Neuronal stem cell (in vitro differentiated cells): ENCODE measurements at regions not wholly inside any gene's neighbourhood (a gene's known extent, or its start where the extent isn't known, plus 50 kb on each side); places are given as distances from the start of the nearest gene placed in this dataset.

ENCODE experiments used
- DNase-seq: peaks from one replicate; pipeline ENCODE4 v3.0.0-alpha.2; 2013; ENCODE audit warnings: low spot score
- H2AFZ ChIP-seq: one replicate; pipeline ENCODE4 v1.6.1; 2013; ENCODE audit warnings: mild to moderate bottlenecking, low read length, inconsistent platforms
- H2AK5ac ChIP-seq: 2 replicates; pipeline ENCODE4 v1.6.1; 2013; ENCODE audit warnings: low read depth, mild to moderate bottlenecking, inconsistent platforms, low read length, moderate library complexity, mixed read lengths
- H2BK120ac ChIP-seq: 2 replicates; pipeline ENCODE4 v1.6.1; 2013; ENCODE audit warnings: low read depth, mild to moderate bottlenecking, inconsistent platforms, low read length, moderate library complexity, mixed read lengths
- H2BK12ac ChIP-seq: one replicate; pipeline ENCODE4 v1.6.1; 2013; ENCODE audit warnings: low read length, inconsistent platforms
- H2BK15ac ChIP-seq: 2 replicates; pipeline ENCODE4 v1.6.1; 2013; ENCODE audit warnings: mild to moderate bottlenecking, low read length, inconsistent platforms, mixed read lengths
- H2BK5ac ChIP-seq: one replicate; pipeline ENCODE4 v1.6.1; 2013; ENCODE audit warnings: inconsistent platforms, mild to moderate bottlenecking, low read length, moderate library complexity
- H3K14ac ChIP-seq: one replicate; pipeline ENCODE4 v1.6.1; 2013; ENCODE audit warnings: low read length, inconsistent platforms
- H3K18ac ChIP-seq: 2 replicates; pipeline ENCODE4 v1.6.1; 2013; ENCODE audit warnings: low read length, inconsistent platforms
- H3K23ac ChIP-seq: 2 replicates; pipeline ENCODE4 v1.6.1; 2013; ENCODE audit warnings: low read depth, mild to moderate bottlenecking, mixed read lengths, low read length, inconsistent platforms; ENCODE audit not compliant: poor library complexity
- H3K27ac ChIP-seq: replicated peaks from 3 replicates; pipeline ENCODE4 v1.5.1; 2013; ENCODE audit warnings: low read length, inconsistent platforms
- H3K27me3 ChIP-seq, 3 experiments: 2 replicates each; pipeline ENCODE4 v1.6.1; 2013; ENCODE audit warnings: low read length in 3 of 3, mild to moderate bottlenecking in 2 of 3, inconsistent platforms in 1 of 3, low read depth in 1 of 3, mixed read lengths in 1 of 3, moderate library complexity in 1 of 3; ENCODE audit not compliant: control insufficient read depth in 3 of 3, insufficient read depth in 3 of 3
- H3K36me3 ChIP-seq, 2 donors: replicated peaks in 1 of 2; 2 replicates each; pipeline ENCODE4 v1.6.1; 2013; ENCODE audit warnings: low read length in 2 of 2; ENCODE audit not compliant: control insufficient read depth in 2 of 2, insufficient read depth in 2 of 2
- H3K4ac ChIP-seq: 2 replicates; pipeline ENCODE4 v1.6.1; 2013; ENCODE audit warnings: inconsistent platforms, mild to moderate bottlenecking, low read length, moderate library complexity
- H3K4me1 ChIP-seq, 2 donors: 1 replicate in 1 of 2; 2 replicates in 1 of 2; pipeline ENCODE4 v1.6.1; 2013; ENCODE audit warnings: low read length in 2 of 2, low read depth in 1 of 2; ENCODE audit not compliant: control insufficient read depth in 2 of 2, insufficient read depth in 1 of 2
- H3K4me2 ChIP-seq: one replicate; pipeline ENCODE4 v1.6.1; 2013; ENCODE audit warnings: mild to moderate bottlenecking, low read length, inconsistent platforms; ENCODE audit not compliant: insufficient read depth, poor library complexity, severe bottlenecking
- H3K4me3 ChIP-seq, 2 donors: 2 replicates each; pipeline ENCODE4 v1.5.1; 2013; ENCODE audit warnings: low read length in 2 of 2, mild to moderate bottlenecking in 2 of 2, inconsistent platforms in 1 of 2, moderate library complexity in 1 of 2
- H3K79me1 ChIP-seq: one replicate; pipeline ENCODE4 v1.6.1; 2013; ENCODE audit warnings: low read depth, mild to moderate bottlenecking, inconsistent platforms, low read length, moderate library complexity
- H3K9ac ChIP-seq: one replicate; pipeline ENCODE4 v1.6.1; 2013; ENCODE audit warnings: mild to moderate bottlenecking, low read depth, low read length, inconsistent platforms; ENCODE audit not compliant: poor library complexity
- H3K9me3 ChIP-seq, 2 donors: replicated peaks in 1 of 2; 2 replicates each; pipeline versions ENCODE3 to v1.6.1; 2013; ENCODE audit warnings: low read length in 2 of 2, mild to moderate bottlenecking in 2 of 2, inconsistent platforms in 1 of 2, low read depth in 1 of 2, mixed read lengths in 1 of 2, moderate library complexity in 1 of 2; ENCODE audit not compliant: control insufficient read depth in 2 of 2, insufficient read depth in 1 of 2
- H4K8ac ChIP-seq: one replicate; pipeline ENCODE4 v1.6.1; 2013; ENCODE audit warnings: low read depth, mild to moderate bottlenecking, inconsistent platforms, low read length, moderate library complexity
- H4K91ac ChIP-seq: one replicate; pipeline ENCODE4 v1.6.1; 2013; ENCODE audit warnings: low read length, low read depth, mild to moderate bottlenecking, inconsistent platforms; ENCODE audit not compliant: poor library complexity
- WGBS, 2 donors: extraction: QIAGEN DNeasy Blood & Tissue Kit; methylation state at CpG; one replicate each; pipeline ENCODE4 v1.1.7; 2013; ENCODE audit warnings: missing lambda C conversion rate in 2 of 2, mixed read lengths in 1 of 2; ENCODE audit not compliant: insufficient read length in 2 of 2, insufficient replicate concordance in 1 of 2; ENCODE audit errors: extremely low coverage in 2 of 2; 5-methylcytosine and 5-hydroxymethylcytosine counted together

DNA sequence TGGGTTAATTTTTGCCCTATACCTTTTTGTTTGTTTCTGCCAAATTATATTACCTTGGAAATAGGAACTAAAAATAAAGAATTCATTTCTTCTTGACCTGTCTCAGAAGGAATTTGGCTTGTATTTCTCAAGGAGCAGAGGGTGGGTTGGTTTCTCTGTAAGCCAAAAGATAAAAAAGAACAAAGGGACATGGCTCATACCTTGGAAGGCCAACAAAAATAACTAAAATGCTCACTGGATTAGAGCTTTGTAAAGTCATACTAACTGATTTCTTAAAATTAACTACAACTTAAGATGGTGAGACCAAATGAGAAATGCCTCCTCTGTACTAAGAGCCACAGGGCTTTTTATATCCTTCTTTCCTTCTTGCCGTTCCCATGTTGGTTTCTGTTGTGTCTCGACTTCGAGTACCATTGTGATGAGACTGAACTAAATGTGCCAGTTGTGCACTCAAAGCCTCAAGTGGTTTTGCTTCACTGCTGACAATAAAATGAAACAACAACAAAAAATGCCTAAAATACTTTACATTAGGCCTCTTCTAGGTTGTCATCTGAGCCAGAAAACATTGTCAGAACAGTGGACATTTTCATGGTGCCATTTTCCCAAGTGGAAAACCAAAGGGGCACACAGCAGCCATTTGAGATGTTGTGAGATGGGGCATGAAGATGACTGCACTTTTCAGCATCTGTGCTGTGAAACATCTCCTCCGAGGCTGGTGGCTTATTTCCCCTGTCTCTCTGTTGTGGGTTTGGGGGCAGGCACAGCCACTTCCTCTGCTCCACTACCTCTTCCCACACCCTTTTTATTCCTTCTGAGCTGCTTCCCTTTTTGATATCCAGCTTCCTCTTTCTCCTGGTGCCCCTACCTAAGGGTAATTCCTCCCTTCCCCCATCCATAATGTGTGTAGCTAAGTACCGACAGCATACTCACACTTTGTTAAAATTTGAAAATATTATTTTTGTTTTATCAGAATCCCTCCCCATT, 51.8 kb upstream of the AGR3 start:
- Histone ChIP-seq H2BK15ac (no peak overlapping the region), H4K8ac (no peak overlapping the region), H3K23ac (no peak overlapping the region), H3K9ac (no peak overlapping the region), H3K14ac (no peak overlapping the region), H2AFZ (no peak overlapping the region), H3K4ac (no peak overlapping the region), H3K36me3 (peaks cover 0 to 39% of the 10 kb centered on the region in 2 donors), H3K18ac (no peak overlapping the region), H3K4me3 (no peak overlapping the region), H3K27me3 (no peaks in the 10 kb centered on the region), H3K4me1 (no peaks in the 10 kb centered on the region), H2BK12ac (no peak overlapping the region), H3K9me3 (peaks cover 0 to 22% of the 10 kb centered on the region in 2 donors), H2AK5ac (no peak overlapping the region), H3K79me1 (no peaks in the 10 kb centered on the region), H4K91ac (no peak overlapping the region), H3K27ac (no peak overlapping the region), H2BK5ac (no peak overlapping the region), H2BK120ac (no peak overlapping the region), H3K4me2 (no peak overlapping the region)
- DNase-seq = no peak
- WGBS, 2 donors = no CpG with 5 or more reads among the region's 5 CpGs

DNA sequence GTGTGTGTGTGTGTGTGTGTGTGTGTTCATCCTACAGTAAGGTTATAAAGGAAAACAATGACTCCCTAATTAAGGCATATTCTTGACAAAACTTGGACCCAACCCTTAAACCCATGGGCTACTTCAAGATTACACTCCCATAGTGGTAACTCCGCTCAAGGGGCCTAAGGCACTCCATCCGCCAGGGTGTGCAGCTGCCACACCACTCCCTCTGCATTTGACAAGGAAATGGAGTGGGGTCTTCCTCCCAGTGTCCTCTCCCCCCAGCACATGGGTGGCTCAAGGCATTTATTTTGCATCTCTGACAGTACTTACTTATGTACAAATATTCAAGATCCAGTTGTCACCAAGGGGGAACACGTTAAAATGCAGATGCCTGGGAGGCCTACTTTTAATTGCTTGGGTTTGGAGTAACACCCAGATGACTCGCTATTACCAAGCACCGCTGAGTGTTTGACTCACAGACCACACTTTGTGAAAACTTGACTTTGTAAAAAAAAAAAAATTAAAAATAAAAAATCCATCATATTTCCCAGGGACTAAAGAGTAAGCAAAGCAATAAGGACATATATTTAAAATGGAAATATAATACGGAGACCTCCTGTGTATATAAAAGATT, 53.0 kb upstream of the AGR3 start:
- H3K9ac ChIP-seq = no peak overlapping the region
- DNase-seq = no peak

DNA sequence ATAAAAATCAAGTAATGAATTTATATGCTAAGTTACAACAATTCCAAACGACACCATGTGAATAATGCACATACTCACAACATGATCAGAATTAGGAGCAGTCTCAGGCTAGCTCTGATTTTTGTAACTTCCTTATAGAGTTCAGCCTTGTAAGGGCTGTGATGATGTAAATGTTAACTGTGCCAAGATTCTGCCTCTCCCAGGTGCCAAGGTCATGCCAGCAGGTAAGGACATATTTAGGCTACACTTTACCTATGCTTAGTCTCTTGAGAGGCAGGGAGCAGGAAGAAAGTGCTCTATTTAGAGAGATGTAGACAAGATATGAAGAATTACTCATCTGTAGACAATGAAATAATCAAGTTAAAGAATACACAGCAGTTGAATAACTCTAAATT, 53.6 kb upstream of the AGR3 start:
- Histone ChIP-seq H3K14ac (no peak overlapping the region), H2AFZ (no peak overlapping the region), H2BK12ac (no peak overlapping the region), H3K4ac (no peak overlapping the region), H3K27ac (no peak overlapping the region), H2AK5ac (no peak overlapping the region), H3K9ac (no peak overlapping the region), H3K4me1 (no peaks in the 10 kb centered on the region), H3K4me2 (no peak overlapping the region), H3K79me1 (no peaks in the 10 kb centered on the region), H3K18ac (no peak overlapping the region), H3K9me3 (peaks cover 0 to 15% of the 10 kb centered on the region in 2 donors), H4K8ac (no peak overlapping the region), H3K27me3 (no peaks in the 10 kb centered on the region), H2BK5ac (no peak overlapping the region), H3K4me3 (no peak overlapping the region), H3K36me3 (peaks cover 0 to 22% of the 10 kb centered on the region in 2 donors), H2BK120ac (no peak overlapping the region), H4K91ac (no peak overlapping the region), H3K23ac (no peak overlapping the region), H2BK15ac (no peak overlapping the region)
- no peak for DNase-seq
- WGBS, 2 donors = no CpG with 5 or more reads among the region's 1 CpG

More for the DNA sequence above, 53.0 kb upstream of the AGR3 start:
- H3K4me1 ChIP-seq = no peaks in the 10 kb centered on the region
- H3K4me2 ChIP-seq = no peak overlapping the region
- H2AFZ ChIP-seq = no peak overlapping the region
- H3K9me3 ChIP-seq = peaks cover 0 to 15% of the 10 kb centered on the region in 2 donors
- H3K23ac ChIP-seq = no peak overlapping the region
- peak overlapping the region; percentile 31 for H4K8ac ChIP-seq
- no peak overlapping the region for H2BK15ac ChIP-seq
- WGBS, 2 donors = no CpG with 5 or more reads among the region's 6 CpGs
- H3K79me1 ChIP-seq = no peaks in the 10 kb centered on the region
- no peak overlapping the region for H3K4me3 ChIP-seq
- H2BK12ac ChIP-seq = no peak overlapping the region
- H3K14ac ChIP-seq = no peak overlapping the region
- H2BK5ac ChIP-seq = no peak overlapping the region
- no peak overlapping the region for H2AK5ac ChIP-seq
- H3K27ac ChIP-seq = no peak overlapping the region
- H3K36me3 ChIP-seq = peaks cover 0 to 27% of the 10 kb centered on the region in 2 donors
- peak overlapping the region; percentile 22 for H3K18ac ChIP-seq
- no peak overlapping the region for H2BK120ac ChIP-seq
- no peak overlapping the region for H4K91ac ChIP-seq
- no peak overlapping the region for H3K4ac ChIP-seq
- no peaks in the 10 kb centered on the region for H3K27me3 ChIP-seq
